WTC11 (cell line): ENCODE measurements at regions not wholly inside any gene's neighbourhood (a gene's known extent, or its start where the extent isn't known, plus 50 kb on each side); places are given as distances from the start of the nearest gene placed in this dataset.

Experiments used
- ATAC-seq: fragments of 200-7000 bp; cut with Tn5 transposase; 2 replicates; pipeline ENCODE4 v1.10.0; 2021; ENCODE audit warnings: mild to moderate bottlenecking, moderate library complexity
- CTCF ChIA-PET: fragments of 300-600 bp; sonication (Branson Sonifier 250); formaldehyde crosslinking; loops from one replicate; lab custom pipeline; 2021; ENCODE audit warnings: antibody characterized with exemption; lab: Charles Lee
- POLR2A ChIA-PET: fragments of 350-600 bp; sonication (Branson Sonifier 250); formaldehyde crosslinking; loops from one replicate; lab custom pipeline; 2021; ENCODE audit warnings: antibody characterized with exemption; lab: Charles Lee
- DNase-seq: peaks from one replicate; pipeline ENCODE4 v3.0.0; 2021; ENCODE audit warnings: low spot score
- H3K27ac Mint-ChIP-seq: 2 replicates; pipeline ENCODE4 v1.8.0; 2021; ENCODE audit warnings: mixed read lengths
- H3K27me3 Mint-ChIP-seq: 2 replicates; pipeline ENCODE4 v1.8.0; 2021; ENCODE audit warnings: low read depth, mild to moderate bottlenecking, moderate library complexity, mixed read lengths
- H3K36me3 Mint-ChIP-seq: 2 replicates; pipeline ENCODE4 v1.8.0; 2021; ENCODE audit warnings: mixed read lengths
- H3K4me1 Mint-ChIP-seq: 2 replicates; pipeline ENCODE4 v1.8.0; 2022; ENCODE audit warnings: mixed read lengths
- H3K4me3 Mint-ChIP-seq: 2 replicates; pipeline ENCODE4 v1.8.0; 2021; ENCODE audit warnings: mild to moderate bottlenecking, moderate library complexity, mixed read lengths
- H3K9me3 Mint-ChIP-seq: 2 replicates; pipeline ENCODE4 v1.8.0; 2021; ENCODE audit warnings: mixed read lengths
- ATF1 ChIP-seq: sonication (generic); formaldehyde crosslinking; IDR thresholded peaks from 2 replicates; pipeline ENCODE4 v1.8.1; 2023; ENCODE audit warnings: mild to moderate bottlenecking, moderate library complexity, missing genetic modification reagents
- ATF2 ChIP-seq: sonication (generic); formaldehyde crosslinking; IDR thresholded peaks from 2 replicates; pipeline ENCODE4 v1.8.1; 2022; ENCODE audit warnings: low read depth, missing genetic modification reagents, borderline replicate concordance
- E2F1 ChIP-seq: sonication (generic); formaldehyde crosslinking; IDR thresholded peaks from 2 replicates; pipeline ENCODE4 v1.8.0; 2022; ENCODE audit warnings: mild to moderate bottlenecking, missing genetic modification reagents
- ERG ChIP-seq: fragments of 250-450 bp; sonication (Bioruptor Pico); IDR thresholded peaks from 2 replicates; pipeline ENCODE4 v1.8.0; 2021; ENCODE audit warnings: mild to moderate bottlenecking
- FOXJ3 ChIP-seq: sonication (generic); formaldehyde crosslinking; IDR thresholded peaks from 2 replicates; pipeline ENCODE4 v1.9.0; 2021; ENCODE audit warnings: missing genetic modification reagents, mild to moderate bottlenecking, borderline replicate concordance
- FOXP1 ChIP-seq: sonication (generic); formaldehyde crosslinking; IDR thresholded peaks from 2 replicates; pipeline ENCODE4 v1.8.0; 2022; ENCODE audit warnings: missing genetic modification reagents, mild to moderate bottlenecking, moderate library complexity, borderline replicate concordance
- HMGA2 ChIP-seq: fragments of 250-450 bp; sonication (Bioruptor Pico); IDR thresholded peaks from 2 replicates; pipeline ENCODE4 v1.4.0; 2021; ENCODE audit warnings: mild to moderate bottlenecking, moderate library complexity
- IRF2 ChIP-seq: sonication (generic); formaldehyde crosslinking; IDR thresholded peaks from 2 replicates; pipeline ENCODE4 v1.8.0; 2022; ENCODE audit warnings: low read depth, missing genetic modification reagents, borderline replicate concordance
- JUN ChIP-seq: sonication (generic); formaldehyde crosslinking; IDR thresholded peaks from 2 replicates; pipeline ENCODE4 v1.8.0; 2023; ENCODE audit warnings: mild to moderate bottlenecking, missing genetic modification reagents
- MLX ChIP-seq: sonication (generic); formaldehyde crosslinking; IDR thresholded peaks from 2 replicates; pipeline ENCODE4 v1.8.1; 2023; ENCODE audit warnings: mild to moderate bottlenecking, missing genetic modification reagents, moderate library complexity
- MXD4 ChIP-seq: fragments of 250-450 bp; sonication (Bioruptor Pico); IDR thresholded peaks from 2 replicates; pipeline ENCODE4 v1.8.0; 2021; ENCODE audit warnings: mild to moderate bottlenecking, moderate library complexity, borderline replicate concordance
- NFATC4 ChIP-seq: fragments of 250-450 bp; sonication (Bioruptor Pico); IDR thresholded peaks from 2 replicates; pipeline ENCODE4 v1.9.0; 2021; ENCODE audit warnings: mild to moderate bottlenecking
- NR2C2 ChIP-seq: sonication (generic); formaldehyde crosslinking; IDR thresholded peaks from 2 replicates; pipeline ENCODE4 v1.8.0; 2022; ENCODE audit warnings: mild to moderate bottlenecking, missing genetic modification reagents
- NR3C1 ChIP-seq: sonication (generic); formaldehyde crosslinking; conservative IDR thresholded peaks from 2 replicates; pipeline ENCODE4 v1.8.1; 2023; ENCODE audit warnings: low read depth, mild to moderate bottlenecking, missing genetic modification reagents
- SP1 ChIP-seq: sonication (generic); formaldehyde crosslinking; conservative IDR thresholded peaks from 2 replicates; pipeline ENCODE4 v1.8.1; 2022; ENCODE audit warnings: missing genetic modification reagents
- USF2 ChIP-seq: sonication (generic); formaldehyde crosslinking; IDR thresholded peaks from 2 replicates; pipeline ENCODE4 v1.8.1; 2023; ENCODE audit warnings: mild to moderate bottlenecking, missing genetic modification reagents, moderate library complexity
- ZBTB21 ChIP-seq: sonication (generic); formaldehyde crosslinking; IDR thresholded peaks from 2 replicates; pipeline ENCODE4 v1.8.1; 2023; ENCODE audit warnings: mild to moderate bottlenecking, missing genetic modification reagents, borderline replicate concordance
- ZNF219 ChIP-seq: sonication (generic); formaldehyde crosslinking; IDR thresholded peaks from 2 replicates; pipeline ENCODE4 v1.8.0; 2023; ENCODE audit warnings: missing genetic modification reagents, mild to moderate bottlenecking, borderline replicate concordance
- ZNF263 ChIP-seq: sonication (generic); formaldehyde crosslinking; IDR thresholded peaks from 2 replicates; pipeline ENCODE4 v1.8.1; 2022; ENCODE audit warnings: low read depth, mild to moderate bottlenecking, moderate library complexity, missing genetic modification reagents
- ZNF281 ChIP-seq: sonication (generic); formaldehyde crosslinking; IDR thresholded peaks from 2 replicates; pipeline ENCODE4 v1.8.0; 2023; ENCODE audit warnings: mild to moderate bottlenecking, missing genetic modification reagents
- ZNF396 ChIP-seq: fragments of 250-450 bp; sonication (Bioruptor Pico); IDR thresholded peaks from 2 replicates; pipeline ENCODE4 v1.8.0; 2021; ENCODE audit warnings: mild to moderate bottlenecking, moderate library complexity, borderline replicate concordance
- ZNF416 ChIP-seq: fragments of 250-450 bp; sonication (Bioruptor Pico); IDR thresholded peaks from 2 replicates; pipeline ENCODE4 v1.9.0; 2021; ENCODE audit warnings: mild to moderate bottlenecking, inconsistent platforms
- ZNF532 ChIP-seq: fragments of 250-450 bp; sonication (Bioruptor Pico); IDR thresholded peaks from 2 replicates; pipeline ENCODE4 v1.9.0; 2021; ENCODE audit warnings: mild to moderate bottlenecking, borderline replicate concordance
- ZNF671 ChIP-seq: fragments of 250-450 bp; sonication (Bioruptor Pico); IDR thresholded peaks from 2 replicates; pipeline ENCODE4 v1.8.0; 2021; ENCODE audit warnings: mild to moderate bottlenecking

- ChIA-PET CTCF (no interaction called here), POLR2A (no interaction called here)
- no peak overlapping the region for H3K4me3 Mint-ChIP-seq
- H3K36me3 Mint-ChIP-seq: no peaks in the 10 kb centered on the region
- H3K27me3 Mint-ChIP-seq: no peaks in the 10 kb centered on the region
- peaks cover 9% of the 10 kb centered on the region for H3K9me3 Mint-ChIP-seq
- ATAC-seq: no peak
- no peak for DNase-seq
- no peak overlapping the region for H3K27ac Mint-ChIP-seq
- H3K4me1 Mint-ChIP-seq: peaks cover 2% of the 10 kb centered on the region; the same call in 1 of the 2 replicates
- no peak for TF ChIP-seq FOXJ3
- TF ChIP-seq ATF2 (CRISPR knock-in tag): no peak
- no peak for TF ChIP-seq E2F1 (CRISPR knock-in tag)
- TF ChIP-seq ZNF416 (CRISPR knock-in tag): no peak
- no peak for TF ChIP-seq NFATC4 (CRISPR knock-in tag)
Measured at GRCh38 chrX:21126661-21127060, 247.6 kb upstream of the CNKSR2 start.

GRCh38 chrX:21131346-21131745 lies 242.9 kb upstream of the CNKSR2 start:
- ATAC-seq: no peak
- peaks cover 13% of the 10 kb centered on the region for H3K9me3 Mint-ChIP-seq

More at GRCh38 chrX:21131346-21131745, 242.9 kb upstream of the CNKSR2 start:
- CTCF ChIA-PET: no interaction called here
- Mint-ChIP-seq H3K27ac (no peak overlapping the region), H3K36me3 (no peaks in the 10 kb centered on the region), H3K4me3 (no peak overlapping the region), H3K27me3 (no peaks in the 10 kb centered on the region), H3K4me1 (no peaks in the 10 kb centered on the region)
- DNase-seq: no peak
- POLR2A ChIA-PET: no interaction called here
- TF ChIP-seq ZNF263 (no peak), ATF1 (CRISPR knock-in tag) (no peak), IRF2 (CRISPR knock-in tag) (no peak), SP1 (no peak), ZNF396 (CRISPR knock-in tag) (no peak), ZNF532 (CRISPR knock-in tag) (no peak), ZBTB21 (no peak), ZNF219 (CRISPR knock-in tag) (no peak), HMGA2 (CRISPR knock-in tag) (no peak), FOXP1 (CRISPR knock-in tag) (no peak), NR2C2 (CRISPR knock-in tag) (no peak), JUN (CRISPR knock-in tag) (no peak), USF2 (CRISPR knock-in tag) (no peak), MXD4 (no peak), MLX (CRISPR knock-in tag) (no peak), ZNF281 (CRISPR knock-in tag) (no peak), ZNF671 (no peak), NR3C1 (CRISPR knock-in tag) (no peak), ERG (no peak)
